GM06990 (cell line): ENCODE measurements at regions not wholly inside any gene's neighbourhood (a gene's known extent, or its start where the extent isn't known, plus 50 kb on each side); places are given as distances from the start of the nearest gene placed in this dataset.

Source experiments
- DNase-seq: peaks from one replicate; pipeline ENCODE4 v3.0.0-alpha.2; 2011; ENCODE audit not compliant: insufficient read length; ENCODE audit errors: extremely low read depth
- H3K27me3 ChIP-seq: replicated peaks from 2 replicates; pipeline ENCODE4 v1.6.0; 2011; ENCODE audit warnings: low read length; ENCODE audit not compliant: control insufficient read depth, insufficient read depth
- H3K36me3 ChIP-seq: 2 replicates; pipeline ENCODE4 v1.5.1; 2011; ENCODE audit warnings: low read length; ENCODE audit not compliant: control insufficient read depth, insufficient read depth
- H3K4me3 ChIP-seq: replicated peaks from 2 replicates; pipeline ENCODE4 v1.5.1; 2011; ENCODE audit warnings: low read depth, mild to moderate bottlenecking, control low read depth, low read length
- CTCF ChIP-seq: IDR thresholded peaks from 2 replicates; pipeline ENCODE4 v1.5.1; 2011; ENCODE audit warnings: low read length, control low read depth, mild to moderate bottlenecking, inconsistent platforms; ENCODE audit not compliant: insufficient read depth, poor library complexity, severe bottlenecking

- peak; percentile 32 for TF ChIP-seq CTCF
- H3K4me3 ChIP-seq: no peak overlapping the region
- no peaks in the 10 kb centered on the region for H3K36me3 ChIP-seq
- H3K27me3 ChIP-seq: no peaks in the 10 kb centered on the region; the same call in 1 of the 2 replicates
- no peak for DNase-seq
These were observed 95.7 kb upstream of the LINC00305 start for GRCh38 chr18:64244571-64244970.

GRCh38 chr18:64240316-64240715 is 91.4 kb upstream of the LINC00305 start:
- H3K36me3 ChIP-seq: no peaks in the 10 kb centered on the region
- H3K4me3 ChIP-seq: no peak overlapping the region
- DNase-seq: no peak
- H3K27me3 ChIP-seq: no peaks in the 10 kb centered on the region; the same call in 1 of the 2 replicates
- no peak for TF ChIP-seq CTCF

- Histone ChIP-seq H3K27me3 (no peaks in the 10 kb centered on the region), H3K4me3 (no peak overlapping the region), H3K36me3 (no peaks in the 10 kb centered on the region)
- no peak for DNase-seq
- no peak for TF ChIP-seq CTCF
These were observed 89.2 kb upstream of the LINC00305 start for GRCh38 chr18:64238076-64238475.

- Histone ChIP-seq H3K27me3 (no peaks in the 10 kb centered on the region), H3K36me3 (no peaks in the 10 kb centered on the region), H3K4me3 (no peak overlapping the region)
- no peak for TF ChIP-seq CTCF
- no peak for DNase-seq
These were observed 85.4 kb upstream of the LINC00305 start for GRCh38 chr18:64234321-64234720.

GRCh38 chr18:64233851-64234250 is 85.0 kb upstream of the LINC00305 start:
- no peak for TF ChIP-seq CTCF
- no peaks in the 10 kb centered on the region for H3K27me3 ChIP-seq
- DNase-seq: no peak
- H3K36me3 ChIP-seq: no peaks in the 10 kb centered on the region
- no peak overlapping the region for H3K4me3 ChIP-seq

- Histone ChIP-seq H3K4me3 (no peak overlapping the region), H3K36me3 (no peaks in the 10 kb centered on the region), H3K27me3 (no peaks in the 10 kb centered on the region)
- DNase-seq: no peak
- TF ChIP-seq CTCF: no peak
These were observed 72.1 kb upstream of the LINC00305 start for GRCh38 chr18:64220941-64221340.
